ENCODE measurements at regions not wholly inside any gene's neighbourhood (a gene's known extent, or its start where the extent isn't known, plus 50 kb on each side); places are given as distances from the start of the nearest gene placed in this dataset.
"Not testable (repeated sequence)": the region's sequence is repeated elsewhere in the genome, so short reads cannot be mapped to it uniquely, and the experiment has no call there.

GRCh38 chr4:101649790-101650515, 140.6 kb upstream of the BANK1 start:
- H3K4me3 Mint-ChIP-seq: no peak overlapping the region
- no peaks in the 10 kb centered on the region for H3K4me1 Mint-ChIP-seq (ENCODE audit: low read depth)
- no peak for DNase-seq
- H3K9me3 Mint-ChIP-seq: no peaks in the 10 kb centered on the region
- no peaks in the 10 kb centered on the region for H3K36me3 Mint-ChIP-seq (ENCODE audit: low read depth)
- peaks cover 16% of the 10 kb centered on the region for H3K27me3 Mint-ChIP-seq
- no peak overlapping the region for H3K27ac Mint-ChIP-seq

GRCh38 chr4:101647710-101648034, 142.9 kb upstream of the BANK1 start:
- Mint-ChIP-seq H3K27me3 (peaks cover 23% of the 10 kb centered on the region), H3K36me3 (ENCODE audit: low read depth) (no peaks in the 10 kb centered on the region)

GRCh38 chr4:101644516-101644915, 146.0 kb upstream of the BANK1 start:
- H3K27me3 Mint-ChIP-seq: peaks cover 20% of the 10 kb centered on the region
- H3K27ac Mint-ChIP-seq: no peak overlapping the region
- no peak overlapping the region for H3K4me3 Mint-ChIP-seq
- H3K36me3 Mint-ChIP-seq (ENCODE audit: low read depth): no peaks in the 10 kb centered on the region
- H3K4me1 Mint-ChIP-seq (ENCODE audit: low read depth): no peaks in the 10 kb centered on the region
- no peak for DNase-seq
- no peaks in the 10 kb centered on the region for H3K9me3 Mint-ChIP-seq

More at GRCh38 chr4:101647710-101648034, 142.9 kb upstream of the BANK1 start:
- no peak overlapping the region for H3K4me3 Mint-ChIP-seq
- DNase-seq: no peak
- H3K27ac Mint-ChIP-seq: no peak overlapping the region
- H3K4me1 Mint-ChIP-seq (ENCODE audit: low read depth): no peaks in the 10 kb centered on the region
- no peaks in the 10 kb centered on the region for H3K9me3 Mint-ChIP-seq

GRCh38 chr4:101643186-101643837, 147.2 kb upstream of the BANK1 start:
- peaks cover 20% of the 10 kb centered on the region for H3K27me3 Mint-ChIP-seq
- no peaks in the 10 kb centered on the region for H3K9me3 Mint-ChIP-seq
- no peak for DNase-seq
- no peak overlapping the region for H3K27ac Mint-ChIP-seq
- no peak overlapping the region for H3K4me3 Mint-ChIP-seq
- no peaks in the 10 kb centered on the region for H3K4me1 Mint-ChIP-seq (ENCODE audit: low read depth)
- no peaks in the 10 kb centered on the region for H3K36me3 Mint-ChIP-seq (ENCODE audit: low read depth)

- not testable (repeated sequence) for H3K4me3 Mint-ChIP-seq; H3K4me1 Mint-ChIP-seq (ENCODE audit: low read depth); H3K9me3 Mint-ChIP-seq; H3K36me3 Mint-ChIP-seq (ENCODE audit: low read depth); H3K27ac Mint-ChIP-seq; DNase-seq
- H3K27me3 Mint-ChIP-seq: peaks cover 30% of the 10 kb centered on the region
These were observed 157.8 kb upstream of the BANK1 start for GRCh38 chr4:101632766-101633165.

GRCh38 chr4:101630319-101630986, 160.1 kb upstream of the BANK1 start:
- H3K4me1 Mint-ChIP-seq (ENCODE audit: low read depth): peaks cover 4% of the 10 kb centered on the region
- no peak overlapping the region for H3K4me3 Mint-ChIP-seq
- H3K27me3 Mint-ChIP-seq: peaks cover 17% of the 10 kb centered on the region
- no peak for DNase-seq
- H3K27ac Mint-ChIP-seq: no peak overlapping the region
- no peaks in the 10 kb centered on the region for H3K36me3 Mint-ChIP-seq (ENCODE audit: low read depth)
- peaks cover 8% of the 10 kb centered on the region for H3K9me3 Mint-ChIP-seq

- no peaks in the 10 kb centered on the region for H3K9me3 Mint-ChIP-seq
- no peaks in the 10 kb centered on the region for H3K36me3 Mint-ChIP-seq (ENCODE audit: low read depth)
- no peak overlapping the region for H3K4me3 Mint-ChIP-seq
- H3K4me1 Mint-ChIP-seq (ENCODE audit: low read depth): peaks cover 5% of the 10 kb centered on the region
- no peak for DNase-seq
- peaks cover 4% of the 10 kb centered on the region for H3K27me3 Mint-ChIP-seq
- H3K27ac Mint-ChIP-seq: no peak overlapping the region
These were observed 169.4 kb upstream of the BANK1 start for GRCh38 chr4:101621120-101621519.

DNA sequence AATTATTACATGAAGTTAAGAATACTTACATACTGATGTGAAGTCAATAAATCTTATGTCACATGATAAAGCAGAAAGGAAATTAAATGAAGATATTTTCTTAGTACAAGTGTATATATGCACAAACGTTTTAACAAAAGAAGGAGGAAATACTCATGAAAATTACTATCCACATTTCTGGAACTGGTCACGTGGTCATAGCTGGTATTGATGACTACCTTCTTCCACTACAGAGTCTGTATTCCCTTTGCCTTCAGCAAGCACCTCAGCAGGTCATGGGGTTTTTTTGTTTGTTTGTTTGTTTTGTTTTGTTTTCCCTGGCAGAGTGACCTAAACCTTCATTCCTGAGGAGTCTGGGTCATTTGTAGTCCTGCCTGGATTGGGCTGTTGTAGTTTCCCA, 174.9 kb upstream of the BANK1 start:
- Mint-ChIP-seq H3K27ac (no peak overlapping the region), H3K4me1 (ENCODE audit: low read depth) (no peaks in the 10 kb centered on the region)

GRCh38 chr4:101606989-101607388, 183.5 kb upstream of the BANK1 start:
- H3K36me3 Mint-ChIP-seq (ENCODE audit: low read depth); H3K4me3 Mint-ChIP-seq; H3K4me1 Mint-ChIP-seq (ENCODE audit: low read depth); H3K27me3 Mint-ChIP-seq; H3K9me3 Mint-ChIP-seq; DNase-seq; H3K27ac Mint-ChIP-seq: not testable (repeated sequence)

More for the DNA sequence above, 174.9 kb upstream of the BANK1 start:
- Mint-ChIP-seq H3K9me3 (no peaks in the 10 kb centered on the region), H3K27me3 (peaks cover 4% of the 10 kb centered on the region), H3K4me3 (no peak overlapping the region), H3K36me3 (ENCODE audit: low read depth) (no peaks in the 10 kb centered on the region)
- DNase-seq: no peak

DNA sequence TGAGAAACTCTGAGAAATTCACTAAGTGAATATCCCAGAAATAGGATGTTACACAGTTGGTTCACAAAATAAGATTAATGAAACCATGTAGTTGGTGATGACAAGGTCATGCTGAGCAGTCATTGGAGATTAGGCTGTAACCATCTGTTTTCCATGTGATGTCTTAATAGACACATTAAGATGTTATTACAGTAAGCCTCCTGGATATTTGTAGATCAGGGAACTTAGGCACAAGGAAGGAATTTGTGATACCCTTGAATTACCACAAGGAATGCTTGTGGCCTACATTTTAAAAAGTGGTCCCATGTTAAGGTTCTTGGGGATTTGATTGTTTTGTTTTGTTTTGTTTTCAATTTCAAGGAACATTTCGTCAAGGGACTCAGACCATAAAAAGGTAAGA, 185.6 kb upstream of the BANK1 start:
- peaks cover 8% of the 10 kb centered on the region for H3K9me3 Mint-ChIP-seq
- H3K27ac Mint-ChIP-seq: no peak overlapping the region
- H3K36me3 Mint-ChIP-seq (ENCODE audit: low read depth): no peaks in the 10 kb centered on the region
- H3K4me3 Mint-ChIP-seq: no peak overlapping the region
- H3K4me1 Mint-ChIP-seq (ENCODE audit: low read depth): no peaks in the 10 kb centered on the region
- no peak for DNase-seq
- no peaks in the 10 kb centered on the region for H3K27me3 Mint-ChIP-seq

GRCh38 chr4:101600287-101600686, 190.2 kb upstream of the BANK1 start:
- Mint-ChIP-seq H3K36me3 (ENCODE audit: low read depth) (no peaks in the 10 kb centered on the region), H3K27me3 (no peaks in the 10 kb centered on the region), H3K4me1 (ENCODE audit: low read depth) (peaks cover 3% of the 10 kb centered on the region), H3K9me3 (no peaks in the 10 kb centered on the region), H3K4me3 (no peak overlapping the region), H3K27ac (no peak overlapping the region)
- no peak for DNase-seq

- Mint-ChIP-seq H3K4me1 (ENCODE audit: low read depth) (peaks cover 3% of the 10 kb centered on the region), H3K9me3 (no peaks in the 10 kb centered on the region), H3K27me3 (no peaks in the 10 kb centered on the region), H3K36me3 (ENCODE audit: low read depth) (no peaks in the 10 kb centered on the region), H3K27ac (no peak overlapping the region), H3K4me3 (no peak overlapping the region)
- DNase-seq: no peak
These were observed 190.9 kb upstream of the BANK1 start for GRCh38 chr4:101599620-101600019.

- H3K9me3 Mint-ChIP-seq: no peaks in the 10 kb centered on the region
- peaks cover 3% of the 10 kb centered on the region for H3K4me1 Mint-ChIP-seq (ENCODE audit: low read depth)
- no peak overlapping the region for H3K27ac Mint-ChIP-seq
- no peak for DNase-seq
- H3K4me3 Mint-ChIP-seq: no peak overlapping the region
- H3K27me3 Mint-ChIP-seq: no peaks in the 10 kb centered on the region
- H3K36me3 Mint-ChIP-seq (ENCODE audit: low read depth): no peaks in the 10 kb centered on the region
These were observed 193.6 kb upstream of the BANK1 start for GRCh38 chr4:101596781-101597552.

GRCh38 chr4:101594588-101594987, 195.9 kb upstream of the BANK1 start:
- H3K9me3 Mint-ChIP-seq: no peaks in the 10 kb centered on the region
- no peak overlapping the region for H3K27ac Mint-ChIP-seq
- no peaks in the 10 kb centered on the region for H3K27me3 Mint-ChIP-seq
- no peaks in the 10 kb centered on the region for H3K36me3 Mint-ChIP-seq (ENCODE audit: low read depth)
- H3K4me3 Mint-ChIP-seq: no peak overlapping the region
- peaks cover 3% of the 10 kb centered on the region for H3K4me1 Mint-ChIP-seq (ENCODE audit: low read depth)
- DNase-seq: no peak

All from activated T-cell treated with anti-CD3 and anti-CD28 coated beads, Interleukin-2, amount 50 U/mL, for 24 hours (primary cell).